Endometrium (tissue), 2 donors: ENCODE measurements at regions not wholly inside any gene's neighbourhood (a gene's known extent, or its start where the extent isn't known, plus 50 kb on each side); places are given as distances from the start of the nearest gene placed in this dataset.

Experiments
- FAIRE-seq: peaks from 2 replicates; lab custom pipeline; 2012; peaks lifted over from hg19 to GRCh38; lab: Jason Lieb, UNC
- donor health status: control.
- donor health status: control.

DNA sequence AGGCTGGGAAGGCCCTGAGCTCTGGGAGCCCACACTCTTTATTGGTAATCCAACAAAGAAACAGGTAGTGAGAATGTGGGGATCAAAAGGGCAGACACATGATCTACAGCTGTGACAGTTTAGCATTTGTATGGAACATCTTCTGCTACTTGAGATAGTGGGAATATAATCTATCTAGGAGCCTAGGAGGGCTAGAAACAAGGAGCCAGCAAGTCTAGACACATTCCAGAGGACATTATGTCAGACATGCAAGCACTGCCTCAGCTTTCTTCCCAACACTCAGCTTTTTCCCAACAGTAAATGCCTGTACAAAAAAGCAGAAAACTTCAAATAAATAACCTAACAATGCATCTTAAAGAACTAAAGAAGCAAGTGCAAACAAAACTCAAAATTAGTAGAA lies 1150.6 kb upstream of the RAG2 start:
- no peak for FAIRE-seq

DNA sequence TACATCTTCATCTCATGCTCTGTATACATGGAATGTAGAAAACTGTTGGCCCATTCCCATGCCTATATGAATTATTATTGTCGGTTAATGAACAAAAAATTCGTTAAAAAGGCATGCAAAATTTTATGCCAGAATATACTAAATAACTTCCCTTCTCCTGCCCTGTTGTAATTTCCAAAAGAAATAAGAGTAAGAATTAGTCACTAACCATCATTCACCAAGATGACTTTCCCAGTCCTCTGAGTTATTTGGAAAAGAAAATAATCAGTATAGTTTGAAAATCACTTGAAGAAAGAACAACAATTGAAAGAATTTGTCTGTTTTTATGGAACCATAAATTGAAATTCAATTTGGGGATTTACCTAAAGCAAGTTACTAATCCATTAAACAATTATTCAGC lies 1149.1 kb upstream of the RAG2 start:
- FAIRE-seq: no peak

DNA sequence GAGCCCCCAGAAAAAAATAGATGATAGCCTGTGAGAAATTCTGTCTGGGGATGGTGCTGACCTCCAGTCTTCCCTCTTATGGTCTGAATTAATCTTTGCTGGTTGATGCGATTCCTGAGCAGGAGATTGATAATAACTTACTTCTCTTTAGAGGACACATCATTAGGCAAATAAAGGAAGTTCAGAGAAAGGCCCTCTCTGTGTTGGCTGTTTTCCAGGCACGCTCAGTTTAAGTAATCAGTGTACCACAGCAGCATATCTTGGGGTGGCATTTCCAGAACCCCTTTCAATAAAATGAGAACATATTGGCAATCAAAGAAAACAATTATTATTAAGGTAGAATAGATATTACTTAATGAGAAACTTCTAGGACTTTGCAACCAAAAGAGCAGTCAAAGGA lies 1129.3 kb upstream of the RAG2 start:
- no peak for FAIRE-seq

DNA sequence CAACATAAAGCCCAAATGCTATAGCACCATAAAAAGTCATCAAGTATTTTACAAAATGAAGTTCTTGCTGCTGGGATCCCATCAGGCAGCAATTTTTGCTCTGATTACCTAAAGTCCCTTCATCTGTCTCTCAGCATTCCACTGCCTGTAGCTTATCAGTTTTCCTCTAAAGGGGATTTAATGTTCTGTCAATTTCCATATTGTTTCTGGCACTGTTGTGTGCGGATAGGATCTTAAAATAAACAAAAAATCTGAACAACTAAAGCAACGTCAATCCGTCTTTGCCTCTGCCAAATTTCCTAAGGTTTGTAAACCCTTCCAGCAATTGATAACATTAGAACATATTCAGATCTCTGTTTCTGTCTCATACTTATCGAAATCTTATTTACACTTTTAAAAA lies 1126.3 kb upstream of the RAG2 start:
- no peak for FAIRE-seq

DNA sequence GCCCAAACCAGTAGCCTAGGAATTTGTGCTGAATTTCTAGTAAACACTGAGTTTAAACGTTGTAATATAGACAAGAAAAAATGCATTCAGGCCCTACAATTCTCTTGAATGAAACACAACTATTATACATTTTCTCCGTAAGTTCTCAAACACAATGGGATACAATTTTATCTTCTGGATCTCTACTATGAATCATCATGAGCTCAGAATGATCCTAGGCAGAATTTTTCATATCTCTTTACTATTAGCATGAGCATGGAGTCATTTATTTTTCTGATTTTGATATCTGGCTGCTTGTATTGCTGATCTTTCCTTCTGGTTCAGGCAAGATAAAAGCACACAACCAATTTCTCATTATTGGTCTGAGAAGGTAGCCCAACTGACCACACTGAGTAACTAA lies 1123.4 kb upstream of the RAG2 start:
- no peak for FAIRE-seq

DNA sequence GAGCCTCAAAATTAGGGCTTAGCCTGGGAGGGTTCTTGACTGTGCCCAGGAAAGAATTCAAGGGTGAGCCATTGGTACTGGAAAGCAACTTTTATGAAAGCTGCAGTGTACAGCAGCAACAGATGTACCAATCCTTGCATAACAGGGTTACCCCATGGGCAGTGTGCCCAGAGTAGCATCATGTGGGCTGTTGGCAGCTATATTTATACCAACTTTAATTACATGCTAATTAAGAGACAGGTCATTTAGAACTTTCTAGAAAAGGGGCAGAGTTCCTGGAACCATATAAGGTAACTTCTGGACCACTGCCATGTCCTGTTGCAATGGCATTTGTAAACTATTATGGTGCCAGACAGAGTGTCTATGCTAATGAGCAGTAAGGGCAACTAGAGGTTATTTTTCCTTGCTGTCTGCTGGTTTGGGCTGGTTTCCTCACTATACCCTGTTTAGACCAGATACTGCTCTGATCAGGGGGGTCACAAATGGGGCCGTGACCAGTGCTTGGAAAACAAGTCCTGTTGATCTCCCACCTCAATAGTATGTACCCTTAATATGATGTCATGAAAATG lies 1120.5 kb upstream of the RAG2 start:
- no peak for FAIRE-seq

DNA sequence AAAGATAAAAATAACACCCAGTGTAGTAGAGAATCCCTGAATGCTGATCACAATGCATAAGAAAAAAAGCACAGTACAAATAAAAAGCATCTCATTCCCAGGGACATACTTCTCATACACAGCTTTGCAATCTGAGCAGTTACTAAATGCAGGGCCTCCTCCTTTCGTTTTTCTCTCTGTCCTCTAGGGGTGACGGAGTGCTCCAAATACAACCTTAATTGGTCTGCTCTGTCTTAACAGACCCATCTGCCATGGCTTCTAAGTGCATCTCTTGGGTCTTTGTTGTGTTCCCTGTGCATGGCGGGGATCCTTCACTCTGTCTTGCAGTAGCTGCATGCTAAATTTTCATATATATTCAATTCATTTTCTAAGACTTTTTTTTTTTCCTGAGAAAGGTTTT lies 1114.2 kb upstream of the RAG2 start:
- no peak for FAIRE-seq

DNA sequence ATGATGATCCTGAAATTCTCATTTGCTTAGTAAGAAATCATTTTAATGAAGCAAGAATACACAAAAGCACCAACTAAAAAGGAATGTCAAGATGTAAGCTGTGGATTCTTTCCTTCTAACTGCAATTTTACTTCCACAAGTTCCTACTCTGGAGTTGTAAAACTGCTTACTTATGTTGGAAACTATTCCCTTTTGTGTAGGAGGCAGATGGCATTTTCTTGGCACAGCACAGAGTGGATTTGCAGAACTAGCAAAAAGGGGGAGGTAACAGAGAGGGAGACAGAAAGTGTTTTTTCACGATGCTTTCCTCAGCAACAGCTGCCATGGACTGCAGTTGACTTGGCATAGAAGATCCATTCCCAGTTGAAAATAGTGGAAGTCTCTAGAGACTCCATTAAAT lies 1112.0 kb upstream of the RAG2 start:
- FAIRE-seq: peak; percentile 92

DNA sequence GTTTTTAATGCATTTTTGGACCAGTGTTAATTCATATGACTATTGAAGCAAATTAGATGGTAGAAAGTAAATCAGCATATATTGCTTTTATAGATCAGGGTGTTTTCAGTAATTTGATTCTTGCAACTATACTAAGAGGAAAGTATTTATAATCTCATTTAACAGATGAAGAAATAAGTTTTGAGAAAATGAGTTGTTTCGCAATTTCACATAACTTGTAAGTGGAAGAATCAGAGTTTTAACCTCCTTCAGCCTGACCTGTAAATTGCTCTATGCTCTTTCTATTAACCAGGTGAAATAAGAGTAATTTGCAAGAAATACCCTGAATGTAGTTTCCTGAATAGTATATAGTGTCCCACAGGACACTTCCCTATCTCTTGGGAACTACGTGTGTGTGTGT lies 1106.8 kb upstream of the RAG2 start:
- no peak for FAIRE-seq

DNA sequence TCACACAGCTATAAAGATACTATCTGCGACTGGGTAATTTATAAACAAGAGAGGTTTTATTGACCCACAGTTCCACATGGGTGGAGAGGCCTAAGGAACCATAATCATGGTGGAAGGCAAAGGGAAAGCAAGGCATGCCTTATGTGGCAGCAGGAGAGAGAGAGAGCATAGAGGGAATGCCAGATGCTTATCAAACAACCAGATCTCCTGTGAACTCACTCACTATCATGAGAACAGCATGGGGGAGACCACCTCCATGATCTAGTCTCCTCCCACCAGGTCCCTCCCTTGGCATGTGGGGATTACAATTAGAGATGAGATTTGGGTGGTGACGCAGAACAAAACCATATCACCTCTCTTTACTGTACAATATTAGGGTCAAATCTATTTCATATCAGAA lies 1101.6 kb upstream of the RAG2 start:
- no peak for FAIRE-seq

DNA sequence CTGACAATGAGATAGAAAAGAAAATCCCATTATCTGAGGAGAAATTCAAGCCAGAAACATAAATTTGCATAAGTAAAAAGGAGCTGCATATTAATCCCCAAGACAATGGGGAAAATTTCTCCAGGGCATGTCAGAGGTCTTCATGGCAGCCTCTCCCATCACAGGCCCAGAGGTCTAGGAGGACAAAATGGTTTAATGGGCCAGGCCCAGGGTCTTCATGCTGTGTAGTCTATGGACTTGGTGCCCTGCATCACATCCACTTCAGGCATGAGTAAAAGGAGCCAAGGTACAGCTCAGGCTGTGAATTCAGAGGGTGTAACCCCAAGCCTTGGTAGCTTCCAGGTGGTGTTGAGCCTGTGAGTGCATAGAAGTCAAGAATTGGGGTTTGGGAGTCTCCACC lies 1097.2 kb upstream of the RAG2 start:
- FAIRE-seq: no peak

DNA sequence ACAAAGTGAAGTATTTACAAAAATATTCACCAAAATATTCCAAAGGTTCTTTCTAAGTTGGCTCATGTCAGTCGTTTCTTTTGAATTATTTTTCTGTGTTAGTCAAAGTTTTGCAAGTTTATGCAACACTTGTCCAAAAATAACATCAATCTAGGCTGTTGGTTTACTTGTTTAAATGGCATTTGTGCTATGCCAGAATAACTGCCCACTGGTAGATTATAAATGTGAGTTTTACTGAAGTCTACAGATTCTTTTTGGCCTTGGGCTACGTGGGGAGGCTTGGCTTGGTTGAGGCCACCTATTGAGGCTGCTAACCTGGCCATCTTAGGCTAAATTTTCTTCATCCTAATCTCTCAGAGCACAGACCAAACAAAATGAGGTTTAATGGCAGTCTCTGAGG lies 1091.9 kb upstream of the RAG2 start:
- FAIRE-seq: no peak

DNA sequence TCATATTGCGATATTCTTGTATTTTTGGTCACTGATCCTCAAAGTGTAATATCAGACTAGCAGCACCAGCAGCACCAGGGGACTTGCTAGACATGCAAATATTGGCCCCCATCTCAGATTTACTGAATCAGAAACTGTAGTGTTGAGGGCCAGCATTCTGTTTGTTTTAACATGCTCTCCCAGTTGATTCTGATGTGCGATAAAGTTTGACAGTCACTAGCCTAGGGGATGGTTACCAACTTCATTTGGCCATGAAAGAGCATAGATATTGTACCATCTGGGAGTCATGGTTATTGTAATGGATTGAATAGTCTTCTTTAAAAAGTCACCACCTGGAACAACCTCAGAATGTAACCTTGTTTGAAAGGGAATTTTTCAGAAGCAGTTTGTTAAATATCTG lies 1090.4 kb upstream of the RAG2 start:
- no peak for FAIRE-seq

DNA sequence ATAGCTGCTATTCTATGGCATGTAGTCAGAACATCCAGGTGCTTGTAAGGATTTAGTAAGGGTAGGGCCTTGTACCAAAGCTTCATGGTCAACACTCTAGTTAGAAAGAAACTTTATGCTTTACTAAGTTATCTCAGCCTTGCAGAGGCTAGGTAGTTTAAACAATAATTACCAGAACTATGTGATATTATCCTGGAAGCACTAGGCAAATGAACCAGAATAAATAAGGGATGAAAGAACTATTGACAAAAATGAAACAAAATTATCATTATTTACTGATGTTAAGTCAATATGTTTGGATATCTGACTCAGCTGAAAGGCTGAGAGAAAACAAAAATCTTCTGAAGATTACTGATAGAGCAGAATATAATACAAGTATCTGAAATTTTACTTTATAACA lies 1089.1 kb upstream of the RAG2 start:
- no peak for FAIRE-seq

DNA sequence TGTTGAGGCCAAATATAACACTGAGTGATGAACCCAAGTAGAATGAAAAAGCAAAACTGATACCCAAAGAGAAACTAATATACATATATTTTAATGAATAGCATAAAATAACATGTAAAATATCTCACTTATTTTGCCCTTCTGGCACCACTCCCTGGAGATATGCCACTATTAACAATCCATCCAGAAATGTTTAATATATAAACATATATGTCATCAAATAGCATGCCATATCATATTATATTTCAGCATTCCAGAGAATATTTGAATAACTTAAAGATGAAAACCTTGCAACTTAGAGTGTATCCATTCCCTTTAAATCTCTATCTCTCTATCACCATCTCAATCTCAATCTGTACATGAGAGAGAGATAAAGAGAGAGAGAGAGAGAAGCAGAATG lies 1073.3 kb upstream of the RAG2 start:
- no peak for FAIRE-seq

DNA sequence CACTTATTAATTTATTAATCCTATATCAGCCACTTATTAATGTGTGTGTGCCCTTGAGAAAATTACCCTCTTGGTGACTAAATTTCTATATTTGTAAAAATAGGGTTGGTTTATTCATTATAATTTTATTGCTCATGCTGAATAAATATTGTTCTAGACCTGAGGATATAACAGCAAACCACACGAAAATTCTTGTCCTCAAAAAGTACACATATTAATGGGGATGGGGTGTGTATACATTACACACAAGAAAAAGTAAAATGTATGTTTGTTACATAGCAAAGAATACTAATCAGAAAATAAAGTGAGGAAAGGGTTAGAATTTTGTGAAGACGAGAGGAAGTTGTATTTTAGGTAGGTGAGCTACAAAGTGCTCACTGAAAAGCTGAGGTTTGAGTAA lies 1068.9 kb upstream of the RAG2 start:
- no peak for FAIRE-seq

DNA sequence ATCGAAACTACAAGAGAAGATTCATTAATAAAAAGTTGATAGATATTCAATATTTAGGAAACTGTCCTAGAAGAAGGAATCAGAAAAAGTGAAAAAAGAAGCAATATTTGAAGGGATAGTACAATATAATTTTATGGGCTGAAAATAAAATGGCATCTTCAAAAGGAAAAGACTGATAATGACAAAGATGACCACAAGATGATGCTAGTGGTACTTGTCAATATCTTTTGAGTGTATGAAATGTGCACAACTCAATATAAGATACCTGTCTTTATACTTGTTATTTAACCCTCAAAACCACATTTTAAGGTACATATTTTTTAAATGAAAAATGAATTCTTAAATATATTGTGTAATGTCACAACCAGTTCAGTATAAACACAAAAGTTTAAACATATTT lies 1059.6 kb upstream of the RAG2 start:
- FAIRE-seq: peak; percentile 51

DNA sequence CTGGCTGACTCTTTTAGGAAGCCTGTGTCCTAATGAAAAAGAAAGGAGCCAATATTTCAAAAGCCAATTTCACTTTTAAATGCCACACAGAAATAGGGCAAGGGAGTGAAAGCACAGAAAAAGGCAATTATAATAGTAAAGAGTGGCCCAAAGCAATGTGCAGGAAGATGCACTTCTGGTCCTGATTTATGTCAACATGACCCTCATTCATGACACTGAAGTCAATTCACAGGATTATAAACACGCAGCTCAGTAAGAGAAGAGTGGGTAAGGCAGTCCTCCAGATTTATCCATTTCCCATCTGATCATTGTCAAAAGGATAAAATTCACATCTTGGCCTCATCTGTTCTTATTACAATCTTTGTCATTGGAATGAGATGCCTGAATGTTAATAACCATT lies 1049.7 kb upstream of the RAG2 start:
- FAIRE-seq: no peak

DNA sequence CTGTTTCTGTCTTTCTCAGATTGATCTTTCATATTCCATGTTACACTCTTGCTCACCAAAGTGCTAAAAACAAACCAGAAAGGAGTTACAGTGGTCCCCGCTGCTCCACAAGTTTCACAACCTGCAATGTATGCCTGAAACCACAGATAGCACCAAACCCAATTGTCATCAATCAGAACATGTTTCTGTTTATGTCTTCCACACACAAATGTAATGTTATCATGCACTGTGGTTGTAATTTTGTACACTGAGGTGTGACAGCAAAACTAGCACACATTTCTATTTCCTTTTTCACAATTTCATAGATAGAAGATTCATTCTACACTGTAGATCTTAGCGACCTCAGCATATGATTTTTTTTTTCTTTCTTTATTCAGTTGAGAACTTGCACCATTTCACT lies 1045.9 kb upstream of the RAG2 start:
- FAIRE-seq: no peak

DNA sequence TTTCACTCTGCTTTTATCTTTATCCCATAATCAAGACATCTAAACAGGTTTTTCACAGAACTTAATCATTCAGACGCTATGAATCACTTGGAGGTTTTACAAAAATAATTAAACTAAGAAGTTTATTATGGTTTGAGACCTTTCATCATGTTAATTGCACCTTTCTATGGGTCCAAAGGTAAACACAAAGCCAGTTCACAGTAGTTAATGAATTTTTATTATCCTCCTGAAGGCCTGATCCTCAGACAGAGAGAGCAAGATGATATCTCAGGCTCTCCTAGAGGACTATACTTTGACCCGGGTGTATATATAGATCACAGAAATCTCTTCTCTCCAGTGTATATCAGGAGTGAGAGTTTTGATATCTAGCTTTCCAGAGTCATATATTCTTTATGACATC lies 1044.3 kb upstream of the RAG2 start:
- FAIRE-seq: no peak

DNA sequence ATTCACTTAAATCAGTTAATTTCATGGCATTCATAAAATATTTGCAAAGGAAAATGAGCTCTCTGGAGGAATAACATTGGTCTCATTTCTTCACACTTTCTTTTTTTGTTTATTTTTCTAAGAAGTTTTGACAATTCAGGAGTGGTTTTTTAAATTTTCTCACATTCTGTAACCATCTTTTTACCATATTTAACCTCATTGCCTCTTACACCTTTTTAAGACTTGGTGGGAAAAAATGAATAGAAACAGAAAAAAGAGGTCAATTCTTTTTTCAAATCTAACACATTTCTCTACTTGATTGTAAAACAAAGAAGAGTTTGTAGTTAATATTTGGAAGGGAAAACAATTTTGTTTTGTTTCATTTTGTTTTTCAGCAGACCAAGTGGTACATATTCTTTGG lies 1034.7 kb upstream of the RAG2 start:
- no peak for FAIRE-seq

DNA sequence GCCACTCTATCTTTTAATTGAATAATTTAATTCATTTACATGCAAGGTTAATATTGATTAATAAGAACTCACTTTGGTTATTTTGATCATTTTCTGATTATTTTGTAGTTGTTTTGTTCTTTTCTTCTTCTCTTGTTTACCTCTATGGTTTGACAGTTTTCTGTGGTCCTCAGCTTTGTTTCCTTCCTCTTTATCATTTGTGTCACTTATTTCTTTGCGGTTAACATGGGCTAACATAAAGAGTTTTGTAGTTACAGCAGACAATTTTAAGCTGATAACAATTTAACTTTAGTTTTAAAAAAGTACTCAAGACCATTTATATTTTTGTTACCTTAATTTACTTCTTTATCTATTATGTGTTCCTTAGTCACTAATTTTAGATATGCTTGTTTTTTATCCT lies 1032.8 kb upstream of the RAG2 start:
- peak; percentile 33 for FAIRE-seq

DNA sequence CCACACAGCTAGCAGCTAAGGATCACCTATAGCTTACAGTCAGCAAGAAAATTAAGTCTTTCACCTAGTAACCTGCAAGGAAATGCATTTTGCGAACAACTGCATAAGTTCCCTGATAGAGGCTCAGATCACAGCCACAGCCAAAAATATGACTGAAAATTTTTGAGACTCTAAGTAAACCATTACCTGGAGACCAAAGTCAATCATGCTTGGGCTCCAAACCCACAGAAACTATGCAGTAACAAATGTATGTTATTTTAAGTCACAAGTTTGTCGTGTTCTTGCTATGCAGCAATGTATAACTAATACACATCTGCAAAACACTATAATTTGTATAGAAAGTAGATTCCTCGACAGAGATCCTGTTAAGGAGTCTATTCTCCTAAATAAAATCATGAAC lies 1025.7 kb upstream of the RAG2 start:
- no peak for FAIRE-seq

DNA sequence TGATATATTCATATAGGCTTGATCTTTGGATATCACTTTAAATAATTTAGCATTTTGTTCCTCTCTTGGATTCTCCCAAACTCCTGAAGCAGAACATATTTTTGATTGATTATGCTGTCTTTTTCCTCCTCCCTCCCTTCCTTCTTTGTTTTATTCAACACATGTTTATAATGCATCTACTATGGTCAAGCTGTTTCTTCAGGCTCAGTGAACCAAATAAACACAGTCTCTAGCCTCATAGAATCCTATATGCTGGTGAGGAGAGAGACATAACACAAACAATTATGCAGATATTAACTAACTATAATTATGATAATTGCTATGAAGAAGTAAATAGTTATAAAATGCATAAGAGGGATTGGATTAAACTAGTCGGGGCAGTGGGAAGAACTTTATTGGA lies 1023.6 kb upstream of the RAG2 start:
- FAIRE-seq: no peak

DNA sequence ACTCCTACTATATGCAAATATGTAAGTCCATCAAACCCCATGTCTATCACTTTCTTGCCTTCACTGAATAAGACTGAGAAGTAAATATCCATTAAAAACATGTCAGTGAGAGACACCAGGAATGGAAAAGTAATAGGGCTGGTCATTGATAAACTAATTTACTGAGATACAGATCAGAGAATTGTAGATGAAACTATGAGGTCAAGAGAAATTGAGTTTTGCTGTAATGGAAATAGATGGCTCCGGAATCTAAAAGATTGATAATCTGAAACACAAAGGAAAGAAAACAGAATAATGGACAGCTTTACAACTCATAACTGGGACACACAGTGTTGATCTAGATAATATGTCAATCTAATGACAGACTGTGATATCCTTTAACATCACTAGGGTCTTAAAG lies 1018.3 kb upstream of the RAG2 start:
- no peak for FAIRE-seq
